ENCODE measurements at regions not wholly inside any gene's neighbourhood (a gene's known extent, or its start where the extent isn't known, plus 50 kb on each side); places are given as distances from the start of the nearest gene placed in this dataset.

- TF ChIP-seq ETS1 (IDR thresholded peaks at IDR 0.05) = no peak
- no peak for TF ChIP-seq EZH2phosphoT487 (IDR thresholded peaks at IDR 0.05; ENCODE audit: unreplicated experiment)
- TF ChIP-seq EZH2 (IDR thresholded peaks at IDR 0.05; ENCODE audit: low read depth, unreplicated experiment) = no peak
- no peak for TF ChIP-seq NANOG (IDR thresholded peaks at IDR 0.05; ENCODE audit: borderline replicate concordance)
- no peak for TF ChIP-seq CREB1 (CRISPR knock-in tag; IDR thresholded peaks at IDR 0.05; ENCODE audit: low read depth)
- TF ChIP-seq POLR2AphosphoS5 (IDR thresholded peaks at IDR 0.05; ENCODE audit: low read depth) = no peak
These were observed 152.6 kb upstream of the PLSCR5 start (continued) for GRCh38 chr3:146757759-146758158.

GRCh38 chr3:146750196-146750595 is 145.1 kb upstream of the PLSCR5 start:
- Histone ChIP-seq H3K4me1 (ENCODE audit: insufficient read depth) (no peaks in the 10 kb centered on the region), H3K4me2 (no peak overlapping the region), H3K27me3 (ENCODE audit: insufficient read depth) (no peaks in the 10 kb centered on the region), H3K36me3 (ENCODE audit: insufficient read depth) (no peaks in the 10 kb centered on the region), H4K20me1 (replicated peaks; ENCODE audit: insufficient read depth) (no peaks in the 10 kb centered on the region), H3F3A (replicated peaks; ENCODE audit: low read depth) (no peaks in the 10 kb centered on the region), H2AFZ (no peak overlapping the region), H3K9me2 (ENCODE audit: insufficient read depth) (no peaks in the 10 kb centered on the region), H3K79me2 (replicated peaks; ENCODE audit: insufficient read depth) (no peaks in the 10 kb centered on the region), H3K27ac (ENCODE audit: low read depth) (no peak overlapping the region), H3K4me3 (no peak overlapping the region)
- Mint-ChIP-seq H3K36me3 (ENCODE audit: low read depth) (no peaks in the 10 kb centered on the region), H3K4me3 (no peak overlapping the region), H3K9me3 (no peaks in the 10 kb centered on the region), H3K27ac (no peak overlapping the region), H3K4me1 (peaks cover 6% of the 10 kb centered on the region; the same call in 1 of the 3 replicates), H3K27me3 (ENCODE audit: insufficient read depth, low read depth, poor library complexity) (no peaks in the 10 kb centered on the region)
- DNase-seq (ENCODE audit: low spot score) = no peak
- TF ChIP-seq REST (IDR thresholded peaks at IDR 0.05; ENCODE audit: unreplicated experiment) (no peak), EZH2phosphoT487 (IDR thresholded peaks at IDR 0.05; ENCODE audit: unreplicated experiment) (no peak), POLR2AphosphoS5 (IDR thresholded peaks at IDR 0.05; ENCODE audit: low read depth) (no peak), CTCF (conservative IDR thresholded peaks at IDR 0.05; ENCODE audit: low read depth in 2 of 2) (no peak), CREB1 (CRISPR knock-in tag; IDR thresholded peaks at IDR 0.05; ENCODE audit: low read depth) (no peak), EZH2 (IDR thresholded peaks at IDR 0.05; ENCODE audit: low read depth, unreplicated experiment) (no peak)
- no peak for ATAC-seq
